Trophoblast cell (in vitro differentiated cells and primary cell): ENCODE measurements at regions not wholly inside any gene's neighbourhood (a gene's known extent, or its start where the extent isn't known, plus 50 kb on each side); places are given as distances from the start of the nearest gene placed in this dataset.
A peak's percentile ranks its signal among the peaks of the same experiment; 100 is the strongest.
"Not testable (repeated sequence)": the region's sequence is repeated elsewhere in the genome, so short reads cannot be mapped to it uniquely, and the experiment has no call there.

Source experiments
- DNase-seq, 2 donors: peaks; one replicate each; pipeline ENCODE4 v3.0.0-alpha.2; 2016
- H2AFZ ChIP-seq: 2 replicates; pipeline ENCODE4 v1.6.1; 2013; ENCODE audit warnings: low read length, moderate library complexity, mild to moderate bottlenecking; ENCODE audit not compliant: insufficient read depth, poor library complexity
- H2AK5ac ChIP-seq: 2 replicates; pipeline ENCODE4 v1.6.1; 2013; ENCODE audit warnings: mild to moderate bottlenecking, low read length
- H2BK120ac ChIP-seq: 2 replicates; pipeline ENCODE4 v1.6.1; 2013; ENCODE audit warnings: low read length, mild to moderate bottlenecking, moderate library complexity; ENCODE audit not compliant: insufficient read depth, poor library complexity
- H2BK12ac ChIP-seq: 2 replicates; pipeline ENCODE4 v1.6.1; 2013; ENCODE audit warnings: mild to moderate bottlenecking, low read length, moderate library complexity
- H2BK5ac ChIP-seq: 2 replicates; pipeline ENCODE4 v1.6.1; 2013; ENCODE audit warnings: low read length, low read depth, moderate library complexity, mild to moderate bottlenecking; ENCODE audit not compliant: poor library complexity
- H3K14ac ChIP-seq: 2 replicates; pipeline ENCODE4 v1.6.1; 2013; ENCODE audit warnings: mild to moderate bottlenecking, low read length
- H3K18ac ChIP-seq: 2 replicates; pipeline ENCODE4 v1.6.1; 2013; ENCODE audit warnings: mild to moderate bottlenecking, low read length
- H3K23ac ChIP-seq: 2 replicates; pipeline ENCODE4 v1.6.1; 2013; ENCODE audit warnings: low read length
- H3K27ac ChIP-seq: 2 replicates; pipeline ENCODE4 v1.5.1; 2013; ENCODE audit warnings: low read depth, mild to moderate bottlenecking, inconsistent platforms, low read length, moderate library complexity
- H3K27me3 ChIP-seq: 2 replicates; pipeline ENCODE4 v1.6.1; 2013; ENCODE audit warnings: inconsistent platforms, mild to moderate bottlenecking, low read length, moderate library complexity; ENCODE audit not compliant: insufficient read depth
- H3K36me3 ChIP-seq, 2 experiments: 1 replicate in 1 of 2; 2 replicates in 1 of 2; pipeline ENCODE4 v1.6.1; 2013; ENCODE audit warnings: low read length in 2 of 2, mild to moderate bottlenecking in 2 of 2, moderate library complexity in 1 of 2; ENCODE audit not compliant: insufficient read depth in 2 of 2, control insufficient read depth in 1 of 2
- H3K4ac ChIP-seq: 2 replicates; pipeline ENCODE4 v1.6.1; 2013; ENCODE audit warnings: low read depth, mild to moderate bottlenecking, low read length, moderate library complexity
- H3K4me1 ChIP-seq, 2 experiments: 1 replicate in 1 of 2; 2 replicates in 1 of 2; pipeline ENCODE4 v1.6.1; 2013; ENCODE audit warnings: low read length in 2 of 2, mild to moderate bottlenecking in 2 of 2, moderate library complexity in 1 of 2; ENCODE audit not compliant: insufficient read depth in 2 of 2, control insufficient read depth in 1 of 2
- H3K4me2 ChIP-seq: 2 replicates; pipeline ENCODE4 v1.6.1; 2013; ENCODE audit warnings: inconsistent platforms, mild to moderate bottlenecking, low read length, moderate library complexity
- H3K4me3 ChIP-seq: 2 replicates; pipeline ENCODE4 v1.5.1; 2013; ENCODE audit warnings: mild to moderate bottlenecking, low read depth, low read length, inconsistent platforms
- H3K79me1 ChIP-seq: one replicate; pipeline ENCODE4 v1.6.1; 2013; ENCODE audit warnings: low read length
- H3K79me2 ChIP-seq: 2 replicates; pipeline ENCODE4 v1.6.1; 2013; ENCODE audit warnings: low read length, mild to moderate bottlenecking; ENCODE audit not compliant: control insufficient read depth, insufficient read depth, poor library complexity
- H3K9ac ChIP-seq: 2 replicates; pipeline ENCODE4 v1.6.1; 2013; ENCODE audit warnings: mild to moderate bottlenecking, low read length
- H3K9me3 ChIP-seq: 2 replicates; pipeline ENCODE4 v1.6.1; 2013; ENCODE audit warnings: low read depth, mild to moderate bottlenecking, control low read depth, inconsistent platforms, low read length; ENCODE audit not compliant: insufficient read depth
- H4K12ac ChIP-seq: 2 replicates; pipeline ENCODE4 v1.6.1; 2013; ENCODE audit warnings: low read depth, mild to moderate bottlenecking, low read length, moderate library complexity
- H4K8ac ChIP-seq: 2 replicates; pipeline ENCODE4 v1.6.1; 2013; ENCODE audit warnings: low read depth, mild to moderate bottlenecking, low read length, moderate library complexity
- H4K91ac ChIP-seq: one replicate; pipeline ENCODE4 v1.6.1; 2013; ENCODE audit warnings: low read depth, mild to moderate bottlenecking, low read length, moderate library complexity
- WGBS: extraction: QIAGEN DNeasy Blood & Tissue Kit; methylation state at CpG from one replicate; pipeline ENCODE4 v1.1.7; 2013; ENCODE audit warnings: missing lambda C conversion rate; ENCODE audit not compliant: insufficient read length, insufficient coverage; ENCODE audit errors: extremely low coverage; 5-methylcytosine and 5-hydroxymethylcytosine counted together

- H3K4ac ChIP-seq = no peak overlapping the region
Observed at GRCh38 chrX:142637206-142637605, 388.5 kb upstream of the SPANXN4 start.

GRCh38 chrX:142616636-142617035, 409.1 kb upstream of the SPANXN4 start:
- Histone ChIP-seq H3K27ac (no peak overlapping the region), H3K18ac (no peak overlapping the region), H2BK5ac (no peak overlapping the region), H3K4me2 (no peak overlapping the region), H3K9ac (no peak overlapping the region), H3K9me3 (no peaks in the 10 kb centered on the region), H3K79me2 (no peaks in the 10 kb centered on the region), H3K4me1 (no peaks in the 10 kb centered on the region), H2BK120ac (no peak overlapping the region), H2AFZ (no peak overlapping the region), H3K4ac (no peak overlapping the region), H3K4me3 (no peak overlapping the region), H2AK5ac (no peak overlapping the region), H4K91ac (no peak overlapping the region), H4K12ac (no peak overlapping the region), H2BK12ac (no peak overlapping the region), H3K23ac (no peak overlapping the region), H3K36me3 (no peaks in the 10 kb centered on the region), H3K27me3 (no peaks in the 10 kb centered on the region), H3K14ac (no peak overlapping the region), H4K8ac (no peak overlapping the region), H3K79me1 (no peaks in the 10 kb centered on the region)
- DNase-seq = no peak
- WGBS = no CpG with 5 or more reads among the region's 3 CpGs

More at GRCh38 chrX:142637206-142637605, 388.5 kb upstream of the SPANXN4 start:
- DNase-seq = no peak
- no peak overlapping the region for H3K14ac ChIP-seq
- H4K12ac ChIP-seq = no peak overlapping the region
- no peak overlapping the region for H3K27ac ChIP-seq
- no peaks in the 10 kb centered on the region for H3K79me1 ChIP-seq
- H2BK12ac ChIP-seq = no peak overlapping the region
- no peak overlapping the region for H3K4me3 ChIP-seq
- H3K18ac ChIP-seq = no peak overlapping the region
- no peaks in the 10 kb centered on the region for H3K36me3 ChIP-seq
- H3K9me3 ChIP-seq = peaks cover 3% of the 10 kb centered on the region
- no CpG with 5 or more reads among the region's 2 CpGs for WGBS
- H4K91ac ChIP-seq = no peak overlapping the region
- no peaks in the 10 kb centered on the region for H3K27me3 ChIP-seq
- no peak overlapping the region for H2BK5ac ChIP-seq
- H2AFZ ChIP-seq = no peak overlapping the region
- H3K4me2 ChIP-seq = no peak overlapping the region
- H3K79me2 ChIP-seq = no peaks in the 10 kb centered on the region
- H3K23ac ChIP-seq = no peak overlapping the region
- H2BK120ac ChIP-seq = no peak overlapping the region
- no peak overlapping the region for H4K8ac ChIP-seq
- H3K4me1 ChIP-seq = no peaks in the 10 kb centered on the region
- H2AK5ac ChIP-seq = no peak overlapping the region
- no peak overlapping the region for H3K9ac ChIP-seq

GRCh38 chrX:142613403-142613802, 408.3 kb upstream of the MAGEC2 start:
- no peak overlapping the region for H3K18ac ChIP-seq
- no peak overlapping the region for H2BK120ac ChIP-seq
- H4K91ac ChIP-seq = no peak overlapping the region
- no peak overlapping the region for H3K23ac ChIP-seq
- H4K12ac ChIP-seq = no peak overlapping the region
- no peaks in the 10 kb centered on the region for H3K79me1 ChIP-seq
- DNase-seq = no peak
- no peak overlapping the region for H2AK5ac ChIP-seq
- H3K27me3 ChIP-seq = no peaks in the 10 kb centered on the region
- no peaks in the 10 kb centered on the region for H3K36me3 ChIP-seq
- H4K8ac ChIP-seq = no peak overlapping the region
- no peaks in the 10 kb centered on the region for H3K4me1 ChIP-seq
- H3K27ac ChIP-seq = no peak overlapping the region
- H2BK5ac ChIP-seq = no peak overlapping the region
- H3K4me3 ChIP-seq = no peak overlapping the region
- no peak overlapping the region for H2BK12ac ChIP-seq
- H3K9me3 ChIP-seq = no peaks in the 10 kb centered on the region
- H3K4ac ChIP-seq = no peak overlapping the region
- H3K14ac ChIP-seq = no peak overlapping the region
- H3K4me2 ChIP-seq = no peak overlapping the region
- H2AFZ ChIP-seq = no peak overlapping the region
- no peaks in the 10 kb centered on the region for H3K79me2 ChIP-seq
- no peak overlapping the region for H3K9ac ChIP-seq

DNA sequence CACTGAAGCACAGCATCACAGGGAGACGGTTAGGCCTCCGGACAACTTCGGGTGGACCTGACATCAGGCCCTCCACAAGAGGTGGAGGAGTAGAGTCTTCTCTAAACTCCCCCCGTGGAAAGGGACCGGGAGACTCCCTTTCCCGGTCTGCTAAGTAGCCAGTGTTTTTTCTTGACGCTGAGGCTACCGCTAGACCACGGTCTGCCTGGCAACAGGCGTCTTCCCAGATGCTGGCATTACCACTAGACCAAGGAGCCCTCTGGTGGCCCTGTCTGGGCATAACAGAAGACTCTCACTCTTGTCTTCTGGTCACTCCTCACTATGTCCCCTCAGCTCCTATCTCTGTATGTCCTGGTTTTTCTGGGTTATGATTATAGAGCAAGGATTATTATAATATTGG, 401.5 kb upstream of the MAGEC2 start:
- H3K36me3 ChIP-seq, H2BK120ac ChIP-seq, H3K4me3 ChIP-seq, H2AFZ ChIP-seq, H3K79me2 ChIP-seq, H3K4me1 ChIP-seq, H4K8ac ChIP-seq, H3K4ac ChIP-seq, H3K4me2 ChIP-seq, H3K27ac ChIP-seq, H4K91ac ChIP-seq, H3K9ac ChIP-seq, H3K18ac ChIP-seq, H4K12ac ChIP-seq, H3K79me1 ChIP-seq, H3K27me3 ChIP-seq, H2BK5ac ChIP-seq, H3K14ac ChIP-seq, H2AK5ac ChIP-seq, H3K23ac ChIP-seq, H3K9me3 ChIP-seq, H2BK12ac ChIP-seq: not testable (repeated sequence)
- WGBS = no CpG with 5 or more reads among the region's 10 CpGs
- DNase-seq = peak in 1 of 2 donors; percentile 5
